Mesendoderm (in vitro differentiated cells): ENCODE measurements at regions not wholly inside any gene's neighbourhood (a gene's known extent, or its start where the extent isn't known, plus 50 kb on each side); places are given as distances from the start of the nearest gene placed in this dataset.

ENCODE experiments used
- DNase-seq: peaks from one replicate; pipeline ENCODE4 v3.0.0; 2013
- H2AK5ac ChIP-seq: 2 replicates; pipeline ENCODE4 v1.6.1; 2013; ENCODE audit warnings: low read length, inconsistent platforms
- H2BK120ac ChIP-seq: 2 replicates; pipeline ENCODE4 v1.6.1; 2013; ENCODE audit warnings: low read depth, mild to moderate bottlenecking, low read length, moderate library complexity, mixed read lengths
- H2BK15ac ChIP-seq: replicated peaks from 2 replicates; pipeline ENCODE4 v1.6.1; 2013; ENCODE audit warnings: low read depth, mild to moderate bottlenecking, moderate library complexity
- H2BK5ac ChIP-seq: 2 replicates; pipeline ENCODE4 v1.6.1; 2013; ENCODE audit warnings: low read length, inconsistent platforms
- H3K18ac ChIP-seq: 2 replicates; pipeline ENCODE4 v1.6.1; 2013; ENCODE audit warnings: mild to moderate bottlenecking, low read length, mixed read lengths
- H3K23ac ChIP-seq: one replicate; pipeline ENCODE4 v1.6.1; 2013; ENCODE audit warnings: low read length
- H3K27ac ChIP-seq: 2 replicates; pipeline ENCODE4 v1.5.1; 2013; ENCODE audit warnings: low read depth, mild to moderate bottlenecking, inconsistent platforms, low read length, moderate library complexity
- H3K27me3 ChIP-seq: 2 replicates; pipeline ENCODE4 v1.6.1; 2013; ENCODE audit warnings: low read length, control low read depth, mild to moderate bottlenecking, inconsistent platforms; ENCODE audit not compliant: insufficient read depth, poor library complexity
- H3K36me3 ChIP-seq: 2 replicates; pipeline ENCODE4 v1.6.1; 2013; ENCODE audit warnings: low read length, inconsistent platforms; ENCODE audit not compliant: control insufficient read depth, insufficient read depth
- H3K4ac ChIP-seq: one replicate; pipeline ENCODE4 v1.6.1; 2013; ENCODE audit warnings: low read depth, mild to moderate bottlenecking, low read length, moderate library complexity
- H3K4me1 ChIP-seq: 2 replicates; pipeline ENCODE4 v1.6.1; 2013; ENCODE audit warnings: low read depth, low read length, inconsistent platforms; ENCODE audit not compliant: control insufficient read depth
- H3K4me2 ChIP-seq: 2 replicates; pipeline ENCODE4 v1.6.1; 2013; ENCODE audit warnings: low read length
- H3K4me3 ChIP-seq: 2 replicates; pipeline ENCODE4 v1.5.1; 2013; ENCODE audit warnings: mild to moderate bottlenecking, low read length
- H3K56ac ChIP-seq: one replicate; pipeline ENCODE4 v1.6.1; 2013; ENCODE audit warnings: low read length
- H3K79me1 ChIP-seq: 2 replicates; pipeline ENCODE4 v1.6.1; 2013; ENCODE audit warnings: low read length, inconsistent platforms
- H3K79me2 ChIP-seq: 2 replicates; pipeline ENCODE4 v1.6.1; 2013; ENCODE audit warnings: mild to moderate bottlenecking, low read length; ENCODE audit not compliant: control insufficient read depth, insufficient read depth
- H3K9ac ChIP-seq: 2 replicates; pipeline ENCODE4 v1.6.1; 2013; ENCODE audit warnings: low read length, inconsistent platforms
- H4K5ac ChIP-seq: one replicate; pipeline ENCODE4 v1.6.1; 2013; ENCODE audit warnings: low read length
- H4K8ac ChIP-seq: one replicate; pipeline ENCODE4 v1.6.1; 2013; ENCODE audit warnings: low read depth, mild to moderate bottlenecking, control low read depth, low read length, moderate library complexity
- WGBS: extraction: QIAGEN DNeasy Blood & Tissue Kit; methylation state at CpG from one replicate; pipeline ENCODE4 v1.1.7; 2013; ENCODE audit warnings: low lambda C conversion rate, missing lambda C conversion rate; ENCODE audit not compliant: insufficient coverage; ENCODE audit errors: extremely low coverage; 5-methylcytosine and 5-hydroxymethylcytosine counted together

GRCh38 chrX:124238268-124238667 lies 94.2 kb upstream of the TEX13D start:
- no peak overlapping the region for H2BK15ac ChIP-seq
- no peak overlapping the region for H3K18ac ChIP-seq
- H4K5ac ChIP-seq = no peak overlapping the region
- H3K9ac ChIP-seq = no peak overlapping the region
- H2AK5ac ChIP-seq = no peak overlapping the region
- H3K27me3 ChIP-seq = no peaks in the 10 kb centered on the region
- no peak overlapping the region for H3K4me2 ChIP-seq
- no peak for DNase-seq
- H3K4me3 ChIP-seq = no peak overlapping the region
- no peak overlapping the region for H3K27ac ChIP-seq
- no peaks in the 10 kb centered on the region for H3K79me2 ChIP-seq
- WGBS = no CpG with 5 or more reads among the region's 1 CpG
- no peak overlapping the region for H4K8ac ChIP-seq
- no peak overlapping the region for H2BK120ac ChIP-seq
- no peaks in the 10 kb centered on the region for H3K4me1 ChIP-seq
- no peak overlapping the region for H3K4ac ChIP-seq
- H3K79me1 ChIP-seq = no peaks in the 10 kb centered on the region
- H3K36me3 ChIP-seq = no peaks in the 10 kb centered on the region
- H2BK5ac ChIP-seq = no peak overlapping the region
- H3K56ac ChIP-seq = no peak overlapping the region
- H3K23ac ChIP-seq = no peak overlapping the region

- no peak overlapping the region for H2BK5ac ChIP-seq
- H4K5ac ChIP-seq = no peak overlapping the region
- no peak overlapping the region for H2BK120ac ChIP-seq
- no peaks in the 10 kb centered on the region for H3K36me3 ChIP-seq
- no peak overlapping the region for H3K9ac ChIP-seq
- H3K4me1 ChIP-seq = no peaks in the 10 kb centered on the region
- no peak overlapping the region for H3K4ac ChIP-seq
- no peak overlapping the region for H3K4me2 ChIP-seq
- no peak overlapping the region for H3K27ac ChIP-seq
- no peak overlapping the region for H3K18ac ChIP-seq
- H2BK15ac ChIP-seq = no peak overlapping the region
- DNase-seq = no peak
- no peak overlapping the region for H2AK5ac ChIP-seq
- no peaks in the 10 kb centered on the region for H3K79me1 ChIP-seq
- H3K4me3 ChIP-seq = no peak overlapping the region
- H3K23ac ChIP-seq = no peak overlapping the region
- no peak overlapping the region for H4K8ac ChIP-seq
- H3K27me3 ChIP-seq = no peaks in the 10 kb centered on the region
- H3K56ac ChIP-seq = no peak overlapping the region
- no CpG with 5 or more reads among the region's 2 CpGs for WGBS
- H3K79me2 ChIP-seq = no peaks in the 10 kb centered on the region
Measured at GRCh38 chrX:124239324-124239723, 93.1 kb upstream of the TEX13D start.

- no peak overlapping the region for H2BK15ac ChIP-seq
Measured at GRCh38 chrX:124239911-124240310, 92.5 kb upstream of the TEX13D start.

GRCh38 chrX:124240422-124240821 lies 92.0 kb upstream of the TEX13D start:
- Histone ChIP-seq H3K36me3 (no peaks in the 10 kb centered on the region), H3K56ac (no peak overlapping the region), H4K8ac (no peak overlapping the region), H2AK5ac (no peak overlapping the region), H3K4me1 (no peaks in the 10 kb centered on the region), H3K23ac (no peak overlapping the region), H3K4ac (no peak overlapping the region), H3K4me3 (no peak overlapping the region), H3K79me2 (no peaks in the 10 kb centered on the region), H2BK5ac (no peak overlapping the region), H3K27me3 (no peaks in the 10 kb centered on the region), H2BK15ac (no peak overlapping the region), H3K27ac (no peak overlapping the region), H2BK120ac (no peak overlapping the region), H4K5ac (no peak overlapping the region), H3K79me1 (no peaks in the 10 kb centered on the region), H3K9ac (no peak overlapping the region), H3K4me2 (no peak overlapping the region), H3K18ac (no peak overlapping the region)
- DNase-seq = no peak

More at GRCh38 chrX:124239911-124240310, 92.5 kb upstream of the TEX13D start:
- Histone ChIP-seq H2AK5ac (no peak overlapping the region), H2BK120ac (no peak overlapping the region), H3K79me2 (no peaks in the 10 kb centered on the region), H3K4me2 (no peak overlapping the region), H3K4me3 (no peak overlapping the region), H4K5ac (no peak overlapping the region), H3K23ac (no peak overlapping the region), H3K9ac (no peak overlapping the region), H3K56ac (no peak overlapping the region), H4K8ac (no peak overlapping the region), H3K27ac (no peak overlapping the region), H3K27me3 (no peaks in the 10 kb centered on the region), H3K4me1 (no peaks in the 10 kb centered on the region), H3K4ac (no peak overlapping the region), H3K18ac (no peak overlapping the region), H3K36me3 (no peaks in the 10 kb centered on the region), H2BK5ac (no peak overlapping the region), H3K79me1 (no peaks in the 10 kb centered on the region)
- DNase-seq = no peak
- no CpG with 5 or more reads among the region's 6 CpGs for WGBS

GRCh38 chrX:124242131-124242530 lies 90.3 kb upstream of the TEX13D start:
- H2BK120ac ChIP-seq = no peak overlapping the region
- no peak overlapping the region for H3K18ac ChIP-seq
- no peak overlapping the region for H3K4me3 ChIP-seq
- WGBS = no CpG with 5 or more reads among the region's 5 CpGs
- H4K8ac ChIP-seq = no peak overlapping the region
- DNase-seq = no peak
- no peak overlapping the region for H3K56ac ChIP-seq
- H2BK15ac ChIP-seq = no peak overlapping the region
- H3K4me2 ChIP-seq = no peak overlapping the region
- H2BK5ac ChIP-seq = no peak overlapping the region
- H3K36me3 ChIP-seq = no peaks in the 10 kb centered on the region
- H3K27ac ChIP-seq = no peak overlapping the region
- H3K27me3 ChIP-seq = no peaks in the 10 kb centered on the region
- no peak overlapping the region for H3K23ac ChIP-seq
- H2AK5ac ChIP-seq = no peak overlapping the region
- no peaks in the 10 kb centered on the region for H3K79me1 ChIP-seq
- H4K5ac ChIP-seq = no peak overlapping the region
- no peaks in the 10 kb centered on the region for H3K4me1 ChIP-seq
- no peak overlapping the region for H3K4ac ChIP-seq
- H3K9ac ChIP-seq = no peak overlapping the region
- no peaks in the 10 kb centered on the region for H3K79me2 ChIP-seq

- Histone ChIP-seq H3K18ac (no peak overlapping the region), H3K4me3 (no peak overlapping the region), H4K8ac (no peak overlapping the region), H3K36me3 (no peaks in the 10 kb centered on the region), H3K56ac (no peak overlapping the region), H3K9ac (no peak overlapping the region), H3K79me1 (no peaks in the 10 kb centered on the region), H3K4ac (no peak overlapping the region), H3K4me2 (no peak overlapping the region), H2BK5ac (no peak overlapping the region), H3K27ac (no peak overlapping the region), H3K79me2 (no peaks in the 10 kb centered on the region), H3K4me1 (no peaks in the 10 kb centered on the region), H2BK15ac (no peak overlapping the region), H4K5ac (no peak overlapping the region), H3K27me3 (no peaks in the 10 kb centered on the region), H2BK120ac (no peak overlapping the region), H3K23ac (no peak overlapping the region), H2AK5ac (no peak overlapping the region)
- no peak for DNase-seq
- no CpG with 5 or more reads among the region's 1 CpG for WGBS
Measured at GRCh38 chrX:124249345-124249744, 83.1 kb upstream of the TEX13D start.
